GM23338 (cell line): ENCODE measurements at regions not wholly inside any gene's neighbourhood (a gene's known extent, or its start where the extent isn't known, plus 50 kb on each side); places are given as distances from the start of the nearest gene placed in this dataset.

Experiments
- ATAC-seq: fragments of 200-7000 bp; cut with Tn5 transposase; 3 replicates; pipeline ENCODE4 v1.9.1; 2020
- DNase-seq: peaks from one replicate; pipeline ENCODE4 v3.0.0-alpha.2; 2015; ENCODE audit warnings: low spot score
- H2AFZ ChIP-seq: fragments of 200-600 bp; sonication (generic); 2 replicates; pipeline ENCODE4 v1.8.0; 2016; ENCODE audit warnings: antibody characterized with exemption, mild to moderate bottlenecking, moderate library complexity
- H3F3A ChIP-seq: fragments of 200-600 bp; sonication (generic); replicated peaks from 2 replicates; pipeline ENCODE4 v1.8.0; 2017; ENCODE audit warnings: antibody characterized with exemption, mixed run types, low read depth
- H3K27ac ChIP-seq: fragments of 200-600 bp; sonication (generic); 2 replicates; pipeline ENCODE4 v1.6.1; 2016; ENCODE audit warnings: low read depth
- H3K27me3 ChIP-seq: fragments of 200-600 bp; sonication (generic); 2 replicates; pipeline ENCODE4 v1.8.0; 2016; ENCODE audit warnings: mild to moderate bottlenecking, mixed run types, moderate library complexity; ENCODE audit not compliant: insufficient read depth
- H3K36me3 ChIP-seq: fragments of 200-600 bp; sonication (generic); 2 replicates; pipeline ENCODE4 v1.8.0; 2016; ENCODE audit warnings: mild to moderate bottlenecking; ENCODE audit not compliant: insufficient read depth
- H3K4me1 ChIP-seq: fragments of 200-600 bp; sonication (generic); 2 replicates; pipeline ENCODE4 v1.8.0; 2016; ENCODE audit warnings: mild to moderate bottlenecking, moderate library complexity; ENCODE audit not compliant: insufficient read depth
- H3K4me2 ChIP-seq: fragments of 200-600 bp; sonication (generic); 2 replicates; pipeline ENCODE4 v1.7.1; 2017; ENCODE audit warnings: mixed run types
- H3K4me3 ChIP-seq: fragments of 200-600 bp; sonication (generic); 2 replicates; pipeline ENCODE4 v1.6.1; 2016; ENCODE audit warnings: mixed run types
- H3K79me2 ChIP-seq: fragments of 200-600 bp; sonication (generic); replicated peaks from 2 replicates; pipeline ENCODE4 v1.8.0; 2017; ENCODE audit warnings: mild to moderate bottlenecking; ENCODE audit not compliant: insufficient read depth
- H3K9me2 ChIP-seq: fragments of 200-600 bp; sonication (generic); 2 replicates; pipeline ENCODE4 v1.8.0; 2017; ENCODE audit not compliant: insufficient read depth
- H4K20me1 ChIP-seq: fragments of 200-600 bp; sonication (generic); replicated peaks from 2 replicates; pipeline ENCODE4 v1.8.0; 2017; ENCODE audit warnings: mild to moderate bottlenecking; ENCODE audit not compliant: insufficient read depth
- H3K27ac Mint-ChIP-seq: 2 replicates; pipeline ENCODE4 v1.8.0; 2020; ENCODE audit warnings: inconsistent platforms, mild to moderate bottlenecking, moderate library complexity, mixed read lengths
- H3K27me3 Mint-ChIP-seq: 3 replicates; pipeline ENCODE4 v1.8.0; 2022; ENCODE audit warnings: low read depth, mild to moderate bottlenecking, moderate library complexity, mixed read lengths, inconsistent platforms; ENCODE audit not compliant: insufficient read depth, poor library complexity
- H3K36me3 Mint-ChIP-seq: 3 replicates; pipeline ENCODE4 v1.8.0; 2021; ENCODE audit warnings: low read depth, mild to moderate bottlenecking, inconsistent platforms, moderate library complexity, mixed read lengths
- H3K4me1 Mint-ChIP-seq: 3 replicates; pipeline ENCODE4 v1.8.0; 2020; ENCODE audit warnings: mild to moderate bottlenecking, inconsistent platforms, mixed read lengths
- H3K4me3 Mint-ChIP-seq: 3 replicates; pipeline ENCODE4 v1.8.0; 2021; ENCODE audit warnings: moderate library complexity, mild to moderate bottlenecking, inconsistent platforms, mixed read lengths
- H3K9me3 Mint-ChIP-seq: 3 replicates; pipeline ENCODE4 v1.8.0; 2020; ENCODE audit warnings: moderate library complexity, mild to moderate bottlenecking, inconsistent platforms, mixed read lengths
- CREB1 ChIP-seq: fragments of 250-450 bp; sonication (Bioruptor Pico); IDR thresholded peaks from 2 replicates; pipeline ENCODE4 v1.5.0; 2020; ENCODE audit warnings: low read depth, mild to moderate bottlenecking, moderate library complexity
- ETS1 ChIP-seq: IDR thresholded peaks from 2 replicates; pipeline ENCODE4 v1.6.1; 2016; ENCODE audit warnings: antibody characterized with exemption
- JUNB ChIP-seq: IDR thresholded peaks from one replicate; pipeline ENCODE4 v1.6.1; 2016; ENCODE audit warnings: antibody characterized with exemption; ENCODE audit not compliant: unreplicated experiment
- NANOG ChIP-seq: IDR thresholded peaks from 2 replicates; pipeline ENCODE4 v1.6.1; 2016; ENCODE audit warnings: antibody characterized with exemption, borderline replicate concordance
- POLR2AphosphoS5 ChIP-seq: IDR thresholded peaks from 2 replicates; pipeline ENCODE4 v1.6.1; 2016; ENCODE audit warnings: antibody characterized with exemption, low read depth
- REST ChIP-seq: IDR thresholded peaks from one replicate; pipeline ENCODE4 v1.6.1; 2018; ENCODE audit warnings: antibody characterized with exemption; ENCODE audit not compliant: unreplicated experiment
- ZNF114 ChIP-seq: fragments of 250-450 bp; sonication (Bioruptor Pico); IDR thresholded peaks from 2 replicates; pipeline ENCODE4 v1.5.0; 2020; ENCODE audit warnings: mild to moderate bottlenecking, moderate library complexity
- ZNF331 ChIP-seq: fragments of 250-450 bp; sonication (Bioruptor Pico); IDR thresholded peaks from 2 replicates; pipeline ENCODE4 v1.5.0; 2020; ENCODE audit warnings: low read depth, mild to moderate bottlenecking, moderate library complexity
- ZNF462 ChIP-seq: fragments of 250-450 bp; sonication (Bioruptor Pico); IDR thresholded peaks from 2 replicates; pipeline ENCODE4 v1.5.0; 2020; ENCODE audit warnings: mild to moderate bottlenecking, moderate library complexity

- no peak for TF ChIP-seq POLR2AphosphoS5
- TF ChIP-seq CREB1 (CRISPR knock-in tag), result no peak
- TF ChIP-seq ETS1, result no peak
- no peak for TF ChIP-seq REST
- TF ChIP-seq NANOG, result no peak
- H3K4me3 ChIP-seq, result no peak overlapping the region
- no peak overlapping the region for H3K4me3 Mint-ChIP-seq
- no peaks in the 10 kb centered on the region for H3K4me1 ChIP-seq
- no peaks in the 10 kb centered on the region for H3K27me3 ChIP-seq
- H3F3A ChIP-seq, result no peaks in the 10 kb centered on the region
- no peaks in the 10 kb centered on the region for H3K9me2 ChIP-seq
- no peaks in the 10 kb centered on the region for H3K36me3 Mint-ChIP-seq
- no peaks in the 10 kb centered on the region for H3K27me3 Mint-ChIP-seq
- H4K20me1 ChIP-seq, result no peaks in the 10 kb centered on the region
- no peak overlapping the region for H3K27ac ChIP-seq
- H3K4me1 Mint-ChIP-seq, result peaks cover 10% of the 10 kb centered on the region; the same call in 2 of the 3 replicates
- H3K79me2 ChIP-seq, result no peaks in the 10 kb centered on the region
- H3K4me2 ChIP-seq, result no peak overlapping the region
- ATAC-seq (no peak), DNase-seq (no peak)
- no peaks in the 10 kb centered on the region for H3K36me3 ChIP-seq
- no peaks in the 10 kb centered on the region for H3K9me3 Mint-ChIP-seq
- no peak overlapping the region for H3K27ac Mint-ChIP-seq
- H2AFZ ChIP-seq, result no peak overlapping the region
These were observed 292.5 kb upstream of the VSTM2A start for GRCh38 chr7:54249686-54250085.

GRCh38 chr7:54252256-54253035, 289.7 kb upstream of the VSTM2A start:
- no peak for DNase-seq
- Histone ChIP-seq H3K4me3 (no peak overlapping the region), H3K27ac (no peak overlapping the region), H2AFZ (no peak overlapping the region), H3K27me3 (no peaks in the 10 kb centered on the region), H4K20me1 (no peaks in the 10 kb centered on the region), H3K79me2 (no peaks in the 10 kb centered on the region), H3K36me3 (no peaks in the 10 kb centered on the region), H3K4me2 (no peak overlapping the region), H3K4me1 (no peaks in the 10 kb centered on the region), H3K9me2 (no peaks in the 10 kb centered on the region), H3F3A (no peaks in the 10 kb centered on the region)
- Mint-ChIP-seq H3K9me3 (no peaks in the 10 kb centered on the region), H3K27ac (no peak overlapping the region), H3K27me3 (peaks cover 2% of the 10 kb centered on the region), H3K36me3 (no peaks in the 10 kb centered on the region), H3K4me3 (no peak overlapping the region), H3K4me1 (no peaks in the 10 kb centered on the region)
- no peak for ATAC-seq
- no peak for TF ChIP-seq ZNF331 (CRISPR knock-in tag)
- TF ChIP-seq ZNF462 (CRISPR knock-in tag), result no peak
- TF ChIP-seq JUNB, result no peak
- no peak for TF ChIP-seq ZNF114 (CRISPR knock-in tag)
- TF ChIP-seq CREB1 (CRISPR knock-in tag), result no peak
- no peak for TF ChIP-seq POLR2AphosphoS5
